Activated naive CD8-positive, alpha-beta T cell treated with anti-CD3 and anti-CD28 coated beads for 36 hours (primary cell): ENCODE measurements at regions not wholly inside any gene's neighbourhood (a gene's known extent, or its start where the extent isn't known, plus 50 kb on each side); places are given as distances from the start of the nearest gene placed in this dataset.

ENCODE experiments used
- DNase-seq: peaks from one replicate; pipeline ENCODE4 v3.0.0; 2021
- H3K27ac Mint-ChIP-seq: one replicate; pipeline ENCODE4 v1.8.0; 2022; ENCODE audit warnings: mild to moderate bottlenecking, moderate library complexity, mixed read lengths
- H3K27me3 Mint-ChIP-seq: one replicate; pipeline ENCODE4 v1.8.0; 2022; ENCODE audit warnings: mild to moderate bottlenecking, mixed read lengths
- H3K36me3 Mint-ChIP-seq: one replicate; pipeline ENCODE4 v1.8.0; 2021; ENCODE audit warnings: mild to moderate bottlenecking, mixed read lengths
- H3K4me1 Mint-ChIP-seq: one replicate; pipeline ENCODE4 v1.8.0; 2021; ENCODE audit warnings: mixed read lengths
- H3K4me3 Mint-ChIP-seq: one replicate; pipeline ENCODE4 v1.8.0; 2022; ENCODE audit warnings: mild to moderate bottlenecking, moderate library complexity, mixed read lengths
- H3K9me3 Mint-ChIP-seq: one replicate; pipeline ENCODE4 v1.8.0; 2022; ENCODE audit warnings: mixed read lengths

DNA sequence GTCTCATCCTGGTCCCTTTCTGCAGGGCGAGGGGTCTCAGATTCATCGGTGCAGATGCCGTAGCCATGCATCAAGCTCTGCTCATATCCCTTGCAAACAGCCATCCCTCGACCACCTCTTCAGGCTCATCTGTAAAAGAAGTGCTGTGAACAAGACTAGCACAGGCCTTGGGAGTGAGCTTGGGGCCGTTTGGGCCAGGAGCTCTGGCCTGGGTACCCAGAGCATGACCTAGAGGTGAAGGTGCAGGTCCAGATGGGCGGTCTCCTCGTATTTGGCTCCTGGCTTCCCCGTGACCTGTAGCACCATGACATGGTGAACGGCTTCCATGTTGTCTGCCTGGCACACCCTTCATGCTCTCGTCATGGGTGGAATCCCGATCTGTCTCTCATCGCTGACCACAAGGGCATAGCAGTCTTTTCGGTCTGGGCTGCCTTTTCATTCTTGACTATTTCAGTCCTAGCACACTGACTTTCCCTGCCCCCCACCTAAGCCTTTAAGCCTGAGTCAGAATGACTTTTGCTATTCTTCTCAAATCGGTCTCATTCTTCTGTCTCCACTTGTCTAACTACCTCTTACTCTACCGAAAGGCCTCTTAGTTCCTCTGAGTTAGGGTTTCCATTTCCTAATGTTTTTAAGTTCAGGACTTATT lies 216.0 kb downstream of the FOXL1 start:
- no peaks in the 10 kb centered on the region for H3K36me3 Mint-ChIP-seq
- peaks cover 8% of the 10 kb centered on the region for H3K27me3 Mint-ChIP-seq

DNA sequence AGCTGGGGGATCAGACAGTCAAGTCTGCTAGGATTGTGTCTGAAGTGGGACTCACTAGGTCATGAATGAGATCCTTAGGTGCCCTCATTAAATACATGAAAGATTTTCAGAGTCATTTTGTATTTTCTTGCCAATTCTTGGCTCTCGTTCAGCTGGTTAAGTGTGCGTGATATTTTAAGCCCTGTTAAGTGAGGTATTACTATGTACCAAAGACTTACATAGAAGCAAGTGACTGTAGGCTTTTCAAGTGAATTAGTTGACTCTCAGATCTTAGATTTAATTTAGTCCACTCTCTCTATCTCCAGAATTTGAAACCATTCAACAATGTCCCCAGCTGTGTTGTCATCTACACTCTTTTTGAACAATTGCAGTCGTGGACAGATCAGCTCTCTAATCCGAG lies 219.4 kb downstream of the FOXL1 start:
- no peak for DNase-seq
- Mint-ChIP-seq H3K36me3 (no peaks in the 10 kb centered on the region), H3K4me3 (no peak overlapping the region), H3K9me3 (no peaks in the 10 kb centered on the region), H3K27me3 (peaks cover 16% of the 10 kb centered on the region), H3K4me1 (no peaks in the 10 kb centered on the region), H3K27ac (no peak overlapping the region)

More for the DNA sequence above, 216.0 kb downstream of the FOXL1 start:
- no peak for DNase-seq
- no peaks in the 10 kb centered on the region for H3K9me3 Mint-ChIP-seq
- no peak overlapping the region for H3K27ac Mint-ChIP-seq
- H3K4me3 Mint-ChIP-seq = no peak overlapping the region
- H3K4me1 Mint-ChIP-seq = no peaks in the 10 kb centered on the region

DNA sequence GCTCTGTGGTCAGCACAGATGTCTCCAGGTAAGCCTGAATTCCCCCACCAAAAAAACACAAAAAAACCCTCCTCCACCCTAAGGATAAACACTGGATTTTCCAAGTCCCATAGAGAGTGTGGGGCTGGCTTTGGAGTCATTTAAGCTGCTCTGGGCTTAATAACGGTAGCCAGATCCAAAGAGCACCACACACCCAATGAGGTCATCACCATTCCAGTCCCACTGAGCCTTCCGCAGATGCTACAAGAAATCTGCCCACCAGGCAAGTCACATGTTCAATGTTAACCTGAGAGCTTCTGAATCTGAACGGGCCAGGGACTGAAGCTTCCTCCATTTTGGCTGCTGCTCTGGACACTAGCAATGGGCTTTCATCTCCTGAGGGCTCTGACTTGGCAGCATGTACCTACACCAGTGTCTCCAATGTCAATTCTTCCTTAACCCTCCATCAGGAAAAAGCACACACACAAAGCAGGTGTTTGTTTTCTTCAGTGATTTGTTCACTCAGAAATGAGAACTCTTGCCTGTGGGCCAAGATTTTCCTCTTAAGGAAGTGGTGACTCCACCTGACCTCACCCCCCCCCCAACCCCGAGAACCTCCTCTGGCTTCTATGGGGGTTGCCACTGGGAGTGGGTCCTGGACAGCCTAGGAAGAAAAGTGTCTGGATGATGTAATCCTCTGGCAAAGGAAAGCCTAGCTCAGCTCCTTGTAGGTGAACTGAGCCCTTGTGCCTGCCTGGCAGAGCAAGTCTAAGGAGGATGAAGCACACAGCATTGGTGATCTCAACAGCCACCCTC lies 220.1 kb downstream of the FOXL1 start:
- Mint-ChIP-seq H3K4me3 (no peak overlapping the region), H3K9me3 (no peaks in the 10 kb centered on the region)

DNA sequence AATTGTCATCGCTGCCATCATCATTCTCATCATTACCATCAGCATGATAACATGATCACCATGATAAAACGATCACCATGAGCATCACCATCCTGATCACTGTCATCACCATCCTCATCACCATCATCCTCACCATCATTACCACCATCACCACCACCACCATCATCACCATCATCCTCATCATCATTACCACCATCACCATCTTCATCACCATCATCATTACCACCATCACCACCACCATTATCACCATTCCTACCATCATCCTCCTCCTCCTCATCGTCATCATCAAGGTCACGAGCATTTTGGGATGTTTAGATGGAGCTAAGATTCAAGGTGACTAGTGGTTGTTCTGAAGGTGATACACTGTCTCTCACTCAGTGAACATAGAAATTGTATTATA lies 221.0 kb downstream of the FOXL1 start:
- no peaks in the 10 kb centered on the region for H3K36me3 Mint-ChIP-seq
- no peak for DNase-seq
- H3K9me3 Mint-ChIP-seq = no peaks in the 10 kb centered on the region
- H3K4me3 Mint-ChIP-seq = no peak overlapping the region
- H3K4me1 Mint-ChIP-seq = no peaks in the 10 kb centered on the region
- no peak overlapping the region for H3K27ac Mint-ChIP-seq
- H3K27me3 Mint-ChIP-seq = peaks cover 19% of the 10 kb centered on the region

More for the DNA sequence above, 220.1 kb downstream of the FOXL1 start:
- DNase-seq = no peak
- no peak overlapping the region for H3K27ac Mint-ChIP-seq
- H3K4me1 Mint-ChIP-seq = no peaks in the 10 kb centered on the region
- H3K27me3 Mint-ChIP-seq = peaks cover 16% of the 10 kb centered on the region
- H3K36me3 Mint-ChIP-seq = no peaks in the 10 kb centered on the region

DNA sequence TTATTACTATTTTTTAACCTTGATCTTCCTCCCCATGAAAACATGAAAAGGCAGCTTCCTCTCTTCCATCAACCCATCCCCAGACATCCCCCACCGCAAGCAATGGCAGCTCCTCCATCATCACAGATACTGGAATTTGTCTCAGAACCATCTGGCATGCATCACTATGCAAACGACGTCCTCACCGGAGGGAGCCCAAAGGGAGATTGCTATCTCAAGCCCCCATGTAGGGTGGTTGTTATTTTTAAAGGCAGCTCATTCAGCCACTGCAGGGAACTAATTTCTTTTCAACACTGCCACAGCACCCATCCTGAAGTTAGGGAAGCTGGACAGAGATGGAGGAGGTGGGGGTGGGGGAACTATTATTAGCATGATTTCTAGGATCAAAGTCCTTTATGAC lies 222.5 kb downstream of the FOXL1 start:
- H3K36me3 Mint-ChIP-seq = no peaks in the 10 kb centered on the region
- H3K27ac Mint-ChIP-seq = no peak overlapping the region
- no peak for DNase-seq
- H3K4me3 Mint-ChIP-seq = no peak overlapping the region
- no peaks in the 10 kb centered on the region for H3K9me3 Mint-ChIP-seq
- no peaks in the 10 kb centered on the region for H3K4me1 Mint-ChIP-seq
- H3K27me3 Mint-ChIP-seq = peaks cover 19% of the 10 kb centered on the region

DNA sequence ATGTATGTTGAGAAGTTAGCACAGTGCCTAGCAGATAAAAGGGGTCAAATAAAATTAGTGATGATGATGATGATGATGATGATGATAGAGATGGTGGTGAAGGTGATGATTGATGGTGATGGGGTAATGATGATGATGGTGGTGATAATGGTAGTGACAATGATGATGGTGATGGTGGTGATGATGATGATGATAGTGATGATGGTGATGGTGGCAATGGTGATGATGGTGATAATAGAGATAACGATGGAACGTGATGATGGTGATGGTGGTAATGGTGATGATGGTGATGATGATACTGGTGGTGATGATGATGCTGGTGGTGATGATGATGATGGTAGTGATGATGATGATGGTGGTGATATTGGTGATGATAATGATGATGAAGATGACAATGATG lies 223.7 kb downstream of the FOXL1 start:
- DNase-seq = no peak
- no peaks in the 10 kb centered on the region for H3K36me3 Mint-ChIP-seq
- no peak overlapping the region for H3K27ac Mint-ChIP-seq
- peaks cover 19% of the 10 kb centered on the region for H3K27me3 Mint-ChIP-seq
- H3K4me1 Mint-ChIP-seq = no peaks in the 10 kb centered on the region
- H3K4me3 Mint-ChIP-seq = no peak overlapping the region
- H3K9me3 Mint-ChIP-seq = no peaks in the 10 kb centered on the region

DNA sequence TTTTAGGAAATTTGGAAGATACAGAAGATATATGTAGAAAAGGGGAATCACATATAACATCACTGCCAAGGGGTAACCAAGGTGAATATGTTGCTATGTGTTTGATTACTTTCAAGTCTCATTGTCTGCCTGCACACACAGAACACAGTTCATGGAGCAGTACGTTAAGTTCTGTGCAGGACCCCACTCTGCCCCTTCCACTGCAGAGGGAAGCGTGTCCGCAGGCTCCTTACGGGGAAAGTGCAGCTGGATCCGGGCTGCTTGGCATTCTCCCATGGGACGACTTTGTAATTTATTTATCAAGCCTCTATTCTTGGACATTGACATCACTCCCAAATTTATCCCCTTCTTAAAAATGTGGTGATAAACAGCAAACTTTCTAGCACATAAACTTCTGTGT lies 226.8 kb downstream of the FOXL1 start:
- Mint-ChIP-seq H3K9me3 (no peaks in the 10 kb centered on the region), H3K36me3 (no peaks in the 10 kb centered on the region), H3K27ac (no peak overlapping the region), H3K4me3 (no peak overlapping the region), H3K4me1 (no peaks in the 10 kb centered on the region), H3K27me3 (peaks cover 16% of the 10 kb centered on the region)
- no peak for DNase-seq

DNA sequence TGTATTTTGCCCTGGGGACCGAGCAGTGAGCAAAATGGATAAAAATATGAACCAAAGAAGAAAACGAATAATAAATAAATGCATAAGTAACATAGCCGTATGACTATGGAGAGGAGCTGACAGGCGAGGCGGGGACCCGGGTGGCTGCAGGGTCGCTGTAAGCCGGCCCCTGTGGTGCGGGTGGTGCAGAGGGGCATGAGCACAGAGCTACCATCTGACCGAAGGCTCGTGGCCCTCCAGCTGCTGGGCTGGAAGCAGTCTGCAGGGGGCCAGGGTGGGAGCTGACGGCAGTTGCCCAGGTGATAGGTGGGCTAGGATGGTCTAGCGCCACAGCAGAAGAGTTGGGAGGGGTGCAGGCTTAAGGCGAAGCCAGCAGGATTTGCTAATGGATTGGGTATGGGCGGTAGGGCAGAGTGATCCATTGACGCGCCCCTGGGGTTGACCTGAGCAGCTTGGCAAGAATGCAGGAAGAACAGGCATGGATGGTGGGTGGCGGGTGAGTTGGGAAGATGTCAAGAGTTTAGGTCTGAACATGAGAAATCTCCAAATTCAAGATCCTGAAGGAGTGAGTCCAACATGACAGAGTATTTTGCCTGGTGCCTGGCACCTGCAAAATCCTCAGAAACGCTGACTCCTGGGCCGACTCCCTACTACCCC lies 228.0 kb downstream of the FOXL1 start:
- Mint-ChIP-seq H3K4me1 (no peaks in the 10 kb centered on the region), H3K27me3 (peaks cover 12% of the 10 kb centered on the region), H3K27ac (no peak overlapping the region), H3K4me3 (no peak overlapping the region), H3K9me3 (no peaks in the 10 kb centered on the region), H3K36me3 (no peaks in the 10 kb centered on the region)
- no peak for DNase-seq

DNA sequence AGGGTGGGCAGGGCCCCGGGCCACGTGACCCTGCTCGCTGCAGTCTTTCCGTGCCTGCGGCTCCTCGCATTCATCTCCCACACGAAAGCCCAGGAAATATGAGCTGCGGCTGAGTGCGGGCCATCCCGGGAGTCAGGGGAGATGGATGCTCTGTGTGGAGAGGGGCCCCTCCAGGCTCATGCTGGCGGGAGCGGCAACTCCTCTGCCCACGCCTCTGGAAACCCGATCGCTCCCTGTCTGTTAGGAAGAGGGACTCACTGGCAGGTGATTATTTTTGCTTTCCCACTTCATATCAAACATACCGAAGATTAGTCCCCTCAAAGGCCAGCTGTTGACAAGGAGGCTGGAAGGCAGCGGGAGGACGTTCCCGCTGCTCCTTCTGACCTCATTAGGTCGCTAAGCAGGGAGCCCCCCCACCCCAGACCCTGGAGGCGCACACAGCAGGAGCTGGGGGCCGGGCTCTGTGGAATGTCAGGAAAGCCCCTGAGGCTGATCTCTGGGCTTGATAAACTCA lies 228.5 kb downstream of the FOXL1 start:
- no peak overlapping the region for H3K27ac Mint-ChIP-seq
- no peaks in the 10 kb centered on the region for H3K4me1 Mint-ChIP-seq
- peaks cover 12% of the 10 kb centered on the region for H3K27me3 Mint-ChIP-seq
- H3K36me3 Mint-ChIP-seq = no peaks in the 10 kb centered on the region
- DNase-seq = no peak
- H3K4me3 Mint-ChIP-seq = no peak overlapping the region
- no peaks in the 10 kb centered on the region for H3K9me3 Mint-ChIP-seq

DNA sequence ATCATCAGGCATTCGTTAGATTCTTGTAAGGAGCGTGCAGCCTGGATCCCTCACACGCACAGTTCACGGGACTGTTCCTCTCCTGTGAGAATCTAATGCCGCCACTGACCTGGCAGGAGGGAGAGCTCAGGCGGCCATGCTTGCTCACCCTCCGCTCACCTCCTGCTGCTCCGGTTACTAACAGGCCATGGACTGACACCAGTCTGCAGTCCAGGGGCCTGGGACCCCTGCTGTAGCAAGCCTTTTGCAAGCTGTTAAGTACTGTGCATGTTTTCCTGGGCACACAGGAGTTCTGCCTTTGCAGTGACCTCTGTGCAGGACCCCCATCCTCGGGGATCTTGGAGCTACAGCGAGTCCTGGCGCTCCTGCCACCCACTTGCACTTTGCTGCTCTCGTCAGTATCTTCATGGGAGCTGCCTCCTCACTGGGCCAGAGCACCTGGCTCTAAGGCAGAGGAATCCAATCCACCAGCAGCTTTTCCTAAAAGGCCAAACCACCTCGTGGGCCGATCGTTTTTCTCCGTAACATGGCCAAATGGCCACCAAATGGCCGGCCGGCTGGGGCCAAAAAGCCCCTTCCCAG lies 230.6 kb downstream of the FOXL1 start:
- H3K9me3 Mint-ChIP-seq = no peaks in the 10 kb centered on the region
- no peaks in the 10 kb centered on the region for H3K36me3 Mint-ChIP-seq
- H3K4me1 Mint-ChIP-seq = no peaks in the 10 kb centered on the region
- H3K4me3 Mint-ChIP-seq = no peak overlapping the region
- H3K27me3 Mint-ChIP-seq = peaks cover 12% of the 10 kb centered on the region
- no peak overlapping the region for H3K27ac Mint-ChIP-seq
- no peak for DNase-seq

DNA sequence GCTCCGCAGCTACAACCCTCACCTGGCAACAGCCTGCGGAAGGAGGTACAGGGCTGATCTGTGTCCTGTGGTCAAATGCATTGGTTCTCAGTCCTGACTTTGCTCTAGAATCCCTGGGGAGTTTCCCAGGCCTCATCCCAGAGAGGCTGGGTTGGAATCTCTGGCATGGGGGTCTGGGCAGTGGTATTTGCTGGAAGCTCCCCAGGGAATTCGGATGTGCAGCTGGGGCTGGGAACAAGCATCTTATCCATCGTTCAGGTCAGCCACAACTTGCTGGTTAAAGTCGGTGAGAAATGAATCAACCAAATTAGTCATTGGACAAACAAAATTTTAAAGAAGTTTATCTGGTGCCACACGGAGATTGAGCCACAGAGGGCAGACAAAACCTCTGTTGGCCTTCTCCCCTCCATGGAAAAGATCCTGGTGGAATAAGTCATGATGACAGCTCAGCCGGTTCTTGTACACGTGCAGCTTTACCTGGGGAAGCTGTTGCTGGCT lies 231.2 kb downstream of the FOXL1 start:
- H3K27me3 Mint-ChIP-seq = peaks cover 8% of the 10 kb centered on the region
- no peak overlapping the region for H3K4me3 Mint-ChIP-seq
- no peak overlapping the region for H3K27ac Mint-ChIP-seq
- no peaks in the 10 kb centered on the region for H3K4me1 Mint-ChIP-seq
- no peaks in the 10 kb centered on the region for H3K9me3 Mint-ChIP-seq
- no peaks in the 10 kb centered on the region for H3K36me3 Mint-ChIP-seq
- DNase-seq = no peak

DNA sequence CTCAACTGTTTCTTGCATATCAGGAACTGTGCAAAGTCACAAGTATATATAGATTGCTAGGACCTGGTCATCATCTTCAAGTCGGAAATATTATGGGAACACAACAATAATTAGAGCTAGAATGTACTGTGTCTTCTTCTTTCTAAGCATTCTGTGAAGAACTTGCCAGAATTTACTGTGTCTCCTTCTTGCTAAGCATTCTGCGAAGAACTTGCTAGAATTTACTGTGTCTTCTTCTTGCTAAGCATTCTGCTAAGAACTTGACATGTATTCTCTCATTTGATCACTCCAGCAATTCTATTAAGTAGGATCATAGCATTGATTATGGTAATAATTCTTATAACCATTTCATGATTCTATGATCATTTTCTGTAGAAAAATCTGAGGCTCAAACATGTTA lies 231.7 kb downstream of the FOXL1 start:
- H3K27me3 Mint-ChIP-seq = peaks cover 8% of the 10 kb centered on the region
- H3K36me3 Mint-ChIP-seq = no peaks in the 10 kb centered on the region
- no peaks in the 10 kb centered on the region for H3K9me3 Mint-ChIP-seq
- H3K4me3 Mint-ChIP-seq = no peak overlapping the region
- no peak for DNase-seq
- H3K27ac Mint-ChIP-seq = no peak overlapping the region
- H3K4me1 Mint-ChIP-seq = no peaks in the 10 kb centered on the region

DNA sequence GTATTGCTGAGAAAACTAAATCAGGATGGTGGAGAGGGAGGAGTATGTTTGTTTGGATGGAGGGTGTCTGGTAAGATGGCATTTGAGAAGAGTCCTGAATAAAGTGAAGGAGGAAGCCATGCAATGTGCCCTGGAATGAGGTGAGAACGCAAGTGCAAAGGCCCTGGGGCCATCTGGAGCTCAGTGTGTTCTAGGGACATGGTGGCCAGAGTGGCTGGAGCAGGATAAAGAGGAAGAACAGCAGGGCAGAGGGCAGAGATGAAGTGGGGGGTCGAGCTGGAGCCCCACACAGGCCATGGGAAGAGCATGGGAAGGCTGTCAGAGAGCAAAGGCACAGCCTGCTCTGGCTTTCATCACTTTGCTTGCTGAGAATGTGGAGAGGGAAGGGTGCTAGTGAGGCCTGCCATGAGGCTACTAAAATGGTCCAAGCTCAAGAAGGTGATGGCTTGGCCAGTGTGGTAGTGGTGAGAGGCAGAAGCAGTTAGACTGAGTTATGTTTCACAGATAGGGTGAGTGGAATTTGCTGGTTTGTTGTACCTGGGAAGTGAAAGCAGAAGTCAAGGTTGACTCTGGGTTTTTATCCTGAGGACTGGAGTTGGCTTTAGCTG lies 234.1 kb downstream of the FOXL1 start:
- no peak for DNase-seq

DNA sequence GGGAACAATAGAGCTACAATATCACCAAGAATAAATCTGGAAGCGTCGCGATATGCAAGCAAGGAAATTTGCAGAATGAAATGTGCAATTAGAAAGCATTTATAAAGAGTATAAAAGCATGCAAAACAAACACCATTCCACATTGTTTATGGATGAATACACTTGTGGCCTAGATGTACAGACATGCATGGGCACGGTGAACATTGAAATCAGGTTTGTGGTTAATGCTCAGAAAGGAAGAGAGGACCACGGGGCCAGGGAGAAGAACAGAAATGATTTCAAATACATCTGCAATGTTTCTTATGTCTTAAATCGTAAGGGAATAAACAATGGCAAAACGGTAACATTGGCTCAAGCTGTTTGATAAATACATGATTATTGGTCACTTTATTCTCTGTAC lies 235.9 kb downstream of the FOXL1 start:
- H3K9me3 Mint-ChIP-seq = no peaks in the 10 kb centered on the region
- peaks cover 11% of the 10 kb centered on the region for H3K27me3 Mint-ChIP-seq
- H3K4me1 Mint-ChIP-seq = no peaks in the 10 kb centered on the region
- DNase-seq = no peak
- H3K27ac Mint-ChIP-seq = no peak overlapping the region
- H3K4me3 Mint-ChIP-seq = no peak overlapping the region
- H3K36me3 Mint-ChIP-seq = no peaks in the 10 kb centered on the region

More for the DNA sequence above, 234.1 kb downstream of the FOXL1 start:
- no peak overlapping the region for H3K4me3 Mint-ChIP-seq
- peaks cover 6% of the 10 kb centered on the region for H3K27me3 Mint-ChIP-seq
- no peaks in the 10 kb centered on the region for H3K4me1 Mint-ChIP-seq
- H3K27ac Mint-ChIP-seq = no peak overlapping the region
- no peaks in the 10 kb centered on the region for H3K36me3 Mint-ChIP-seq
- H3K9me3 Mint-ChIP-seq = no peaks in the 10 kb centered on the region
